ENCODE measurements at regions not wholly inside any gene's neighbourhood (a gene's known extent, or its start where the extent isn't known, plus 50 kb on each side); places are given as distances from the start of the nearest gene placed in this dataset.

- H3K79me2 ChIP-seq (ENCODE audit: insufficient read depth, low read depth, low read length) = no peaks in the 10 kb centered on the region
- intact Hi-C loops (cut with micrococcal nuclease; ENCODE audit: unreplicated experiment) = no loop called here
- POLR2A ChIA-PET = no interaction called here
- no peak overlapping the region for H3K4me3 ChIP-seq (ENCODE audit: low read depth, low read length, poor library complexity, severe bottlenecking)
- no peak for DNase-seq (ENCODE audit: low spot score)
- no TSS peak for BruUV-seq (replicated peaks)
- no peak overlapping the region for H3K27ac ChIP-seq (ENCODE audit: low read depth, low read length, poor library complexity, severe bottlenecking)
- H2AFZ ChIP-seq (ENCODE audit: low read length) = no peak overlapping the region
- H3K36me3 ChIP-seq (ENCODE audit: insufficient read depth, low read length) = no peaks in the 10 kb centered on the region
- H4K20me1 ChIP-seq (ENCODE audit: insufficient read depth, low read length) = no peaks in the 10 kb centered on the region
- no peaks in the 10 kb centered on the region for H3K9me3 ChIP-seq (ENCODE audit: low read length)
- H3K4me1 ChIP-seq (ENCODE audit: insufficient read depth, low read length, poor library complexity, severe bottlenecking) = no peaks in the 10 kb centered on the region
- H3K4me2 ChIP-seq (ENCODE audit: low read length) = no peak overlapping the region
- no peaks in the 10 kb centered on the region for H3K9me2 ChIP-seq (ENCODE audit: insufficient read depth, low read length)
- CTCF ChIA-PET (ENCODE audit: unreplicated experiment) = no interaction called here
- TF ChIP-seq EZH2phosphoT487 (IDR thresholded peaks at IDR 0.05; ENCODE audit: borderline replicate concordance, low read depth, low read length) (no peak), CTCF (conservative IDR thresholded peaks at IDR 0.05; ENCODE audit: low read length) (no peak)
These were observed 680.6 kb upstream of the C16orf82 start for GRCh38 chr16:26386096-26386495.

DNA sequence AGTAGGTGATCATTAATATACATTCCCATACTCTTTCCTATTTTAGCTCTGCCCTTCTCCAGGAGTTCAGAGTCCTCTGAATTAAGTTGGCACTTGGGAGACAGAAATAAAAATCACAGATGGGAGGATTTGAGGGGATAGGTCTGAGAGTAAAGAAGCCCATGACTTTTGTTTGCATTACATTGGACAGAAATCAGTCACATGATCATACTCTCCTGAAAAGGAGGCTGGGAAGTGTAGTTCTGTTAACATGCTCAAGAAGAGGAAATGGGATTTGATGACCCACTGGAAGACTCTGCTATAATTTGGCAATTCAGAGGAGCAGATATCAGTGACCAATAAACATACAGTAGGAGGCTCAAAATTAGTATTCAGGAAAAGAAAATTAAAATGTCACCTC lies 674.9 kb upstream of the C16orf82 start:
- TF ChIP-seq CTCF (conservative IDR thresholded peaks at IDR 0.05; ENCODE audit: low read length) = no peak
- TF ChIP-seq EZH2phosphoT487 (IDR thresholded peaks at IDR 0.05; ENCODE audit: borderline replicate concordance, low read depth, low read length) = no peak
- H3K9me3 ChIP-seq (ENCODE audit: low read length) = no peaks in the 10 kb centered on the region
- ChIA-PET POLR2A (no interaction called here), CTCF (ENCODE audit: unreplicated experiment) (no interaction called here)
- intact Hi-C loops (cut with micrococcal nuclease; ENCODE audit: unreplicated experiment) = no loop called here
- H3K4me3 ChIP-seq (ENCODE audit: low read depth, low read length, poor library complexity, severe bottlenecking) = no peak overlapping the region
- peak; percentile 4 for DNase-seq (ENCODE audit: low spot score)
- no peaks in the 10 kb centered on the region for H3K4me1 ChIP-seq (ENCODE audit: insufficient read depth, low read length, poor library complexity, severe bottlenecking)
- no peak overlapping the region for H3K27ac ChIP-seq (ENCODE audit: low read depth, low read length, poor library complexity, severe bottlenecking)
- no peaks in the 10 kb centered on the region for H3K36me3 ChIP-seq (ENCODE audit: insufficient read depth, low read length)
- H4K20me1 ChIP-seq (ENCODE audit: insufficient read depth, low read length) = no peaks in the 10 kb centered on the region
- H2AFZ ChIP-seq (ENCODE audit: low read length) = no peak overlapping the region
- H3K4me2 ChIP-seq (ENCODE audit: low read length) = no peak overlapping the region
- H3K9me2 ChIP-seq (ENCODE audit: insufficient read depth, low read length) = no peaks in the 10 kb centered on the region
- H3K79me2 ChIP-seq (ENCODE audit: insufficient read depth, low read depth, low read length) = no peaks in the 10 kb centered on the region
- BruUV-seq (replicated peaks) = no TSS peak

DNA sequence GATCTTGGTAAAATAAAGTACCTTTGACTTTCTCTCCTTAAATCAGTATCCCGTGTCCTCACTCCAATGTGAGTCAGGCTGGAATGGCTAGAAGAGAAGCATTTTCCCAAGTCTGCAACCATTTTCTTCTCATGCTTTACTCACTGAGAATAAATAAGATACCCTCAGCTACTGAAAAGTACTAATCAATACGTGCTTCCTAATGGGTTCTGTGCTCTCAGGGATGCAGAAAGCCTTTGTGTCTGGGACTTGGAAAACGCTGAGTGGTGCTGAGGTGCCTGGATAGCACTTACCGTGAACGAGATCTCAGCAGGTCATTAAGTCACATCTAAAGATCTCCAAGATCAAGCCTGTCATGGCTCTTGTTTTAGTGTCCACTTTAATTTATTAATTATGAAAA lies 672.3 kb upstream of the C16orf82 start:
- intact Hi-C loops (cut with micrococcal nuclease; ENCODE audit: unreplicated experiment) = no loop called here

More for the DNA sequence above, 672.3 kb upstream of the C16orf82 start:
- no peaks in the 10 kb centered on the region for H3K36me3 ChIP-seq (ENCODE audit: insufficient read depth, low read length)
- BruUV-seq (replicated peaks) = no TSS peak
- H3K4me3 ChIP-seq (ENCODE audit: low read depth, low read length, poor library complexity, severe bottlenecking) = no peak overlapping the region
- no peaks in the 10 kb centered on the region for H3K9me2 ChIP-seq (ENCODE audit: insufficient read depth, low read length)
- no peak overlapping the region for H3K4me2 ChIP-seq (ENCODE audit: low read length)
- no peaks in the 10 kb centered on the region for H4K20me1 ChIP-seq (ENCODE audit: insufficient read depth, low read length)
- POLR2A ChIA-PET = no interaction called here
- H3K79me2 ChIP-seq (ENCODE audit: insufficient read depth, low read depth, low read length) = no peaks in the 10 kb centered on the region
- no peak overlapping the region for H2AFZ ChIP-seq (ENCODE audit: low read length)
- no peaks in the 10 kb centered on the region for H3K4me1 ChIP-seq (ENCODE audit: insufficient read depth, low read length, poor library complexity, severe bottlenecking)
- TF ChIP-seq CTCF (conservative IDR thresholded peaks at IDR 0.05; ENCODE audit: low read length) (no peak), EZH2phosphoT487 (IDR thresholded peaks at IDR 0.05; ENCODE audit: borderline replicate concordance, low read depth, low read length) (no peak)
- H3K27ac ChIP-seq (ENCODE audit: low read depth, low read length, poor library complexity, severe bottlenecking) = no peak overlapping the region
- H3K9me3 ChIP-seq (ENCODE audit: low read length) = no peaks in the 10 kb centered on the region
- no peak for DNase-seq (ENCODE audit: low spot score)
- CTCF ChIA-PET (ENCODE audit: unreplicated experiment) = no interaction called here
